GF-D8 (cell line): ENCODE measurements at regions not wholly inside any gene's neighbourhood (a gene's known extent, or its start where the extent isn't known, plus 50 kb on each side); places are given as distances from the start of the nearest gene placed in this dataset.

Source experiments
- DNase-seq: peaks from one replicate; lab custom pipeline; 2025; lab: John Stamatoyannopoulos, UW

DNA sequence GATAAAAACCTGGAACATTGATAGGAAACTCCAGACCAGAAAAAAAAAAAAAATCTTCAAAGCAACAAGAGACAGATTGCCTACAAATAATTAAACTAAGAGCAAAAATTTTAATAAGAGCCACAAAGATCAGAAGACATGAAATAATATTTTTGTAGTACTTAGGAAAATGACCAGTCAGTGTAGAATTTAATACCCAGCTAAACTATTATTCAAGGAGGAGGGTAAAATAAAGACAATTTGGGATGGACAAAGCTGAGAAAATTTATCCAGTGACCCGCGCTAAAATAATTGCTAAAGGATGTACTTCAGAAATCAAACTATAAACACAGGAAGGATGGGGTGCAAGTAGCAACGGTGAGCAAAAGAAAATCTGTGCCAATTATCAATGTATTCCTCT is 133.2 kb downstream of the AQP9 start:
- no peak for DNase-seq

DNA sequence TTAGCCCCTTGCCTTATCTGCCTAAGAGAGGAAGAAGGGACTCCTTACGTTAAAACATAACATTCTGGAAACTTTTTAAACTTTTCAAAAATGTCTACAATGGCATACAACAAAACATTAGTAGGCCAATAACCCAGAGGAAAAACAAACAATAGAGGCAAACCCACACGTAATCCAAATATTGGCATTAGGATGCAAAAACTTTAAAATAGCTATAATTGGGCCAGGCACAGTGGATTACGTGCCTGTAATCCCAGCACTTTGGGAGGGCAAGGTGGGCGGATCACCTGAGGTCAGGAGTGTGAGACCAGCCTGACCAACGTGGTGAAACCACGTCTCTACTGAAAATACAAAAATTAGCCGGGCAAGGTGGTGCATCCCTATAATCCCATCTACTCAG is 134.9 kb downstream of the AQP9 start:
- no peak for DNase-seq

DNA sequence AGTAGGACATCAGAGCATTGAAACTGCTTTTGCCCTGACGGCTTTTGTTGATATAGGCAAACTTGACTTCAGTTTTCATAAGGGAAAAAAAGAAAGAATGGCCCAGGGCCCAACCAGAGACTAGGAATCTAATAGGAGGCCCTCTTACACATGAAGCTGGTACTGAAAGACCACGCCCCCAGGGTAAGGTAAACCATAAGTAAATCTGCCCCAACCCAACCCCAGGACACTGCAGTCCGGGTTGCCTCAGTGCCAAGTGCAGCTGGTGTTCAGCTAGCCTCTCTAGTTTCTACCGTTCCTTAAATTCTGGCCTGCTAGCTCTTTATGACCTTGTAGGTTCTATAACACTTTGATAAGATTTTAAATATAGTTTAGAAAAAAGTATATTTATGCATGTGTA is 136.7 kb downstream of the AQP9 start:
- no peak for DNase-seq

DNA sequence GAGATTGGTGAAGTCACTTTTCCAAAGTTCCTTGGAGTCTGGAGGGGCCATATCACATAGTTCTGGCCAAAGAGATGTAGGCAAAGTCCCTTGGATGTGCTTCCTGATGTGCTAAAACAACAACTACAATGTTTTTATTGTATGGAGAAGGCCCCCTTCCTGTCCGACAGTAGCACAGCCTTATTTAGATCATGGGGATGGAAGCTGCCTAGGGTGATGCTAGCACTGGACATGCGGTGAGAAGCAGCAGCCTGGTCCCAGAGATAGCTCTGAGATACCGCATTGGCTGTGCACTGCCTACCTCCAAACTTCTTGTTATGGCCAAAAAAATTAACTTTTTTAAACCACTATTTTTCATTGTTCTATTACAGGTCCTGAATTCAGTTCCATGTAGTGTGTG is 137.6 kb downstream of the AQP9 start:
- no peak for DNase-seq

DNA sequence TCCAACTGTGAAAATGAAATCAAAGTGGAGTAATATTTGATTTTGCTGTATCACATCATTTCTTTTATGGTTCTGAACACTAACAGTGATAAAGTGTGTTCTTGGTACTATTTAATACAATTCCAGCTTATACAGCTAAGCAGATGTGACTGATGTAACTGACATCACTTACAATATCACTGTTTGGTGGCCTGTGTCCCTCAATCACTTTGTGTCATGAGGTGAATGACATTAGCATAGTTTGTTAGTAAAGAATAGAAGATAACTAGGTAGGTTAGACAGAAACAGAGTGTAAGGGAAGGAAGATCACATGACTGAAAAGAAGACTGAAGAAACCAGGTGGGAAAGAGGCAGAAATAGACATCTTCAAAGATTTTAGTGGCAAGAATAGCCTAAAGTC is 138.7 kb downstream of the AQP9 start:
- no peak for DNase-seq

DNA sequence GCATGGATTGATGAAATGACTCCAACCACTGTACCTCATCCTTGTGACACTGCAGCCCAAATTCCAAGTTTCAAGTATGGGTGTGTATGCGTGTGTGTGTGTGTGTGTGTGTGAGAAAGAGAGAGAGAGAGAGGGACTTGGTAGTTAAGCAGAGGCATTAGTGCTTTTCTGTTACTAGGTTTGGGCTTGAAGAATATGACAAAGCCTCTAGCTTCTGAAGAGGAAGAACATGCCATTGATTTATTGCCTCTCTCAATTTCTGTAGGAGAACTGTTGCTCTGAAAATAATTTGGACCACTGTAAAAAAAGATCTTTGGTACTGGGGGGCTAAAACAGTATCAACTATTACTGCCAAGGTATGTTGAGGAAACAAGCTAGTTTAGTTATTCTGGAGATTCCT is 139.2 kb downstream of the AQP9 start:
- DNase-seq = no peak

DNA sequence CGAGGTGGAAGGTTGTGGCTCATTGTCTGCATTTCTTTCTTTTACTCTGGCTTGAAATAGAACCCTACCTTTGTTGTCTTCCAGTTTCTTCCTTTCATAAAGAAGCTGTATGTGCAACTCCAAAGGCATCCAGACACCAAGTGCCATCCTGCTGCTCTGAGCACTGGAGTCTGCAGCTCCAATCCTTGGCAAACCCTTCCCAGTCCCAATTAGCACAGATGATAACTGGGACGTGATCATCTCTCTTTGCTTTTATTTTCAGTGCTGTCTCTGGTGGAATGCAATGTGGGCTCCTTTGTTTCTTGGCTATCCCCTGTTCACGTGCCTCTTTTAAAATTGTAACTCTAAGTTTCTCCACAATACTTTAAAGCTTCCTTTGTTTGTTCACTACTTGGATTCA is 140.9 kb downstream of the AQP9 start:
- DNase-seq = no peak

DNA sequence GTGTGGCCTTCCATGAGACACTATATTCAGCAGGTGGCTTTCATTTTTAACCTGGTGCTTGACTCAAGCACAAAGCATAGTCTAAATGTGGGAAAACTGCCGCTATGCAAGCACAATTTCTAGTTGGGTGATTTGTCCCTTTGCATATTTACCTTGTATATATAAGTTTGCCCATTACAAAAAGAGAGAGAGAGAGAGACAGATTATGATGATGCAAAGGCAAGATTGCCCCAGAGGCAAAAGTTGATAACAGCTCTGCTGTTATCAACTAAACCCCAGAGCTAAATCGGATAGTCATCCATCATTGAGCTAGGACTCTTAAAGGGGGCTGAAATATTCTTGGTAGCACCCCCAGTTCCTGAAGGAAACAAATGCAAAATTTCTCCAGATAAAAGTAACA is 141.5 kb downstream of the AQP9 start:
- no peak for DNase-seq

DNA sequence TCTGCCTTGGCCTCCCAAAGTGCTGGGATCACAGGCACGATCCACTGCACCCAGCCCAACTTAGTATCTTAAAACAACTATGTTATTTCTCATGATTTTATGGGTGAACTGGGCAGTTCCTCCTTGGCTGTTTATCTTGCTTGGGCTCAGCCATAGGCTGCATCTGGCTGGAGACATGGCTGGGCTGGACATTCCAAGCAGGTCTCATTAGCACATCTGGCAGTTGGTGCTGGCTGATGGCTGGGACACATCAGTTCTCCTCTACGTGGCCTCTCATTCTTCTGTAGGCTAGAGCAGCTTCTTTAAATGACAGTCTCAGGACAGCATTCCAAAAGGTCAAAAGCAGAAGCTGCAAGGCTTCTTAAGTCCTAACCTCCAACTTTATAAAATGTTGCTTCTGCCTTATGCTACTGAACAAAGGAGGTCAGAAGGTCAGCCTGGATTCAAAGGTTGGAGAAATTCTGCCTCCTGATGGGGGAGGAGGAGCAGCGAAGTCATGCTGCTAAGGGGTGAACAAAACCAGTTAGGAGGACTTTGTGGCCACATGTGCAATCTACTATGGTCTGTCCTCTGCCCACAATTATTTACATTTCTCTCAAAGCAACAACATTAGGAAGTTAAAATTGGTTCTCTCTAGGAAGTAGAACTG is 144.0 kb downstream of the AQP9 start:
- DNase-seq = no peak

DNA sequence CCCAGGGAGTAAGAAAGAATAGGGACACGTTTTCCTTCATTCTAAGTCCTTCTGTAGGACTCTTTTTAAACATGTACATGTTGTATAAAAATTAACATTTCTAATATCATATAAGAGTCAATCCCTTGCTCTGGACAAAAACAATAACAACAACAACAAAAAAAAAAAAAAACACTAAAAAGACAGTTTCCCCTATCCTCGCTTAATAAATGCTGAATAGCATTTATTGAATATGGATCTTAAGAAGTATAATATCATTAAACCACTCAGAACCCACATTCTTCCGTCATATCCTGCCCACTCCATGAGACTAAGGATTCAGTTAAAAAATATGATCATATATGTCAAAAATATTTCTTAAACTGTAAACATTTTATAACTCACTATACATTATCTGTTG is 145.1 kb downstream of the AQP9 start:
- DNase-seq = no peak

DNA sequence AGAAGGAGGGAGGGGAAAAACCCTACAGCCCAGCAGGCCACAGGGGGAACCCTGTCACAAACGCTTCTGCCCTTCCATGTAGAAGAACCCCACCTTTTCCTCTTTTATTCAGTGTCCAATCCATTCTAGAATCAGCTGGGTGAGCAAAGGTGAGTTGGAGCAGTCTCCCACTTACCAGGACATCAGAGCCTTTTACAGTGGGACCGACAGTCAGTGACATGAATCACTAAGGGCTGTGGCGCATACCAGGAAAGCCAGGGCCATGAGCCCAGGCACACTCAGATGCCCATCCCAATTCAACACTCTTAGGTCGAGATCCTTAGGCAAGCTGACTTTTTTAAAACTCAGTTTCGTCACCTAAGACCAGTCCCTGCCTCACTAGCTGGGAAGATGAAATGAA is 146.1 kb downstream of the AQP9 start:
- no peak for DNase-seq

DNA sequence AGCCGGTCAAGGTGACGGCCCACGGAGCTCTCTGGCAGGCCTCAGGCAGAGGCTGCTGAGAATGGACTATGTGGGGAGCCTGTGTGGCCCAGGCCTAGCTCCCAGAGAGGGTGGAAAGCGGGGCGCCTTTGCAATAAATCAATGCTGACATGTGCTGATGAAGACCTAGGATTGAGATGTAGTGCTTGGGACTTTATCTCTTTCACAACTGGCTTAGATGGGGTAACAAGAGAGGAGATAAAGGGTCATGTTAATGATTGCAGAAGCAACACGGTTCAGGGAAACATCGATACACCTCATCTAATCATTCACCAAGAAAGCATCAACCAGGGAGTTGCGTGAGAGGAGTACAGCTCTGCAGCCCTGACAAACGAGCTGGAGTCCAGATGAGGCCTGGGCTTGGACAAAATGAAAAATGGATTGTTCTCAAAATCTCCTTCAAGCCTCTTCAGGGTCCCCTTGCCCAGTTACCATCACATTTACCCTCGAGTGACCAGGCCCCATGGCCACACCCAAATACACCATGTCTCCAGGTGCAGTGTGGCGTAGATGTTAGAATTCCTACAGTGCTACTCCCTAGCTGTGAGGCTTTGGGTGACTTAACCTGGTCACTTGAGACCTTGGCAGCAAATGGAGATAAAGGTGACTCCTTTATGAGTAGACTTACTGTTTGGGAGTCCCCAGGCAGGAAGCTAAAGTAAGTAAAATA is 146.4 kb upstream of the LIPC start:
- DNase-seq = no peak

DNA sequence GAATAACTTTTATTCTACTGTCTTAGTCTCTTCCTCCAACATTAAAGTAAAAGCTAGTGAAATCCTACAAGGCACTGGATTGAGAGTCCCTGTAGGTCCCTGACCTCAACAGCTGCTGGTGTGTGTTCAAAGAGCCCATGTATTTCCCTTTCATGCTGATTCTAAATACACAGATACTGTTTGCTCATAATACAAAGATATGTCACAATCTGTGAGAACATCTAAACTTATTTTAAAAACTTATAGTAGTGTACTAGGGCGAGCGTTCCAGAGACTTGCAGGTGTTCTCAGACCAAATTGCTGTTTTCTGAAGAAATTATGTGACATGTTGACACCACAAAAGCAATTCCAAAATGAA is 145.9 kb upstream of the LIPC start:
- DNase-seq = no peak

DNA sequence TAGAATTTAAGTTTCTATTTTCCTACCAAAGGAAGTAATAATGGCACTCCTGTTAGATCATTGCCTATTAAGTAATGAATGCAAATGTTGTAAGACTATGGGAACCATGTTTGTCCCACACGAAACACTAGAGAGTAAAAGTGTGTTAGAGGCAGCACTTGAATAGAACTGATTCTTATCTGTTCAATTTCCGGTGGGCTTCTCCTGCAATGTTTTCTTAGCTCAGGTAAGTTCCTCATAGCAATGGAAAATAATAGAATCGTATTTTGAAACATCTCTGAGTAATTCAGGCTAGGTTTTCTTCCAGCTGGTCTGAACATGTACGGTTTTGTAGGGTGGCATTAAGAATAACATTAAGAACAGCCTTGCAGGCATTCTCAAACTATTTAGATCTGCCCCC is 145.3 kb upstream of the LIPC start:
- no peak for DNase-seq

DNA sequence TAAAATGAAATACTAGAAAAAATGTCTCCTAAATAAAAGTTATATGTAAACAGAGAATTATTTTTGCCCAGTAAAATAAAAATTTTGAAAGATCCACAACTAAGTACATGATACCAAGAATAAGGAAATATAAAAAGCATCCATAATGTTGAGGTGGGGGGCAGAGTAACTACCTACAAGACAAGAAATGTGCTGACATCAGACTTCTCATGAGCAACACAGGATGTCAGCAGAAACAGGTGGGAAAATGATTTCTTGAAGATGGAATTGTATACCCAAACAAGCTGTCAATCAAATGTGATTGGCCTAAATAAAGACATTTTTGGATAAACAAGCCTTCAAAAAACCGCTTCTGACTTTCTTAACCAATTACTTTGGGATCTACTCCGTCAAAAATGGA is 143.9 kb upstream of the LIPC start:
- no peak for DNase-seq

DNA sequence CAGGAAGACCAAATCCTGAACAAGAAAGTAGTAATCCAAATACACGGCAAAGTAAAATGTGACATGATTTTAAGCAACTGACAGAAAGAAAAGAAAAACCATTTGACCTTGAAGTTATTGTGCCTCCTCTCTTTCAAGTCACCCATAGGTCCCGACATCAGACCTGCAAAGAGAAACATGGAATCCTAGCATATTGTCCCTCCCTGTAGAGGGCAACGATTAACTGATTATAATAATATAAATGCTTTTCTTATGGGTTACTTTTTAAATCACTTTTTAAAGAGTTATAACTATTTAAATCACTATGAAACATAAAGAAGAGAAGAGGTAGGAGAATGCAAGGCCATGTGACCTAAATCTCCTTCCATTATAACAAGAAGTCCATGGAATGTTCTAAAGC is 143.2 kb upstream of the LIPC start:
- DNase-seq = no peak

DNA sequence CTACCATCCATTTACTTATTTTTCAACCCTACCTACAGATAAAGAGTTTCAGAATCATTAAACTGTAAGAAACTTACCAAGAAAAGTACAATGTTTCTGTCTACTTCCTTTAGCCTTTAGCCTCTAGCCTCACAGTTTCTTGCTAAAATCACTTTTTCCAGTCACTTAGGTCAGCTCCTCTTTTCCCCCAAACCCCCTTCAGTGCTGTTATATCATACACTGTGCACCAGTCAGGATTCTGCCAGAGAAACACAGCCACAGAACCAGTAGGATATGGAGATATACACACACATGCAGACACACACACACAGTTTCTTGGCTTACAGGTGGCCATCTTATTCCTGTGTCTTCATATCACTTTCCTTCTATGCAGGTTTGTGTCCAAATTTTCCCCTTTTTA is 139.9 kb upstream of the LIPC start:
- no peak for DNase-seq

DNA sequence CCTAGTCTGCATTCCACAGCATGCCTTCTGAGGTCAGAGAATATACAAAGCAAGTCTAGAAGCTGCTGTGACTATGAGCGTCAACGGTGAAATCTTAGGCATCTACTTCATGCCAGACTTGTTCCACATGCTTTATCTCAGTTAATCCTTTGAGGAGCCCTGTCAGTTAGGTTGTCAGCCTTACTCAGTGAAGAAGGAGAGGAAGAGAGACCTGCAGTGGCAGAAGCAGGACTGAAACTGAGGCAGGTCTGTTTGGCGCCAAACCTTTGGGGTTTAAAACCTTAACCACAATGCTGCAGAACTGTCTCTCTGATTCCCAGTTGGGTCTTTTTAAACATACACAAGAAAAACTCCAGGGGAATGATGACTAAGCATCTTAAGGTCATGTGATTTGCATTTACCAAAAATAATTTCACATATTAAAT is 139.0 kb upstream of the LIPC start:
- no peak for DNase-seq

DNA sequence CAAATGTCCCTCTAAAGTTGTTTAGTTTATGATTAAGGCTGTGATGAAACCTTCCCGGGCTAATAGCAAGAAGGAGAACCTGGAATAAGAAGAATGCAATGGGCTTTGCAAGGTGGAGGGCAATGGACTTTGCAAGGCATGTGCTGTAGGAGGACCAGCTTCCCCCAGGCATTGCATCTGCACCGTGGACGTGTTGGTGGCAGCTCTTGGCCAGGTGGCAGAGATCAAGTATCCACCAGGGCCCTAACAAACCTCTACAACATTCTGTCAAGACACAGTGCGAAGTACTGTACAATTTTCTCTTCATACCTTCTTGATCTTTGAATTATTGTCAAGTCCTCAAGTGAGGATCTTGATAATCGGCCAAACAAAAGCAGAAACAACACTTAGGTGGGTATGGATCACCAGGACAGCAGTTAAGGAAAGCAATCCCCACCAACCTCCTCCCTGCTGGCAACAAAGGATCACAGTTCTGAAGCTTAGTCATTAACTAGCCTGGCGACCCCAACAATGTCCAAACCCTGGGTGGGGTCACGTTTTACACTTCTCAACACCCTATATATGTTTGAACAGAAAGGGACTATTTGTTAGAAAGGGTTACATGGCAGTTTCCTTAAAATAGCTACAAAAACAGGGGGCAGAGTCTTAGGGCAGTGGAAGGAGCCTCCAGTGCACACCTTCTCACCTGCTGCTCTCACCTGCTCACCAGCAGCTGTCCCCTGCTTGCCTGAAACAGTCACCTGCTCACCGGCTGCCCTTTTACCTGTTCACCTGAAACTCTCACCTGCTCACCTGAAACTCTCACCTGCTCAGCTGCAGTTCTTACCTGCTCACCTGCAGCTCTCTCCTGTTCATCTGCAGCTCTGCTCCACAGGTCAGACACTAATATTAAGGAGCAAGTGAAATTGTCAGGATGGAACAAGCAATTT is 137.9 kb upstream of the LIPC start:
- DNase-seq = no peak

DNA sequence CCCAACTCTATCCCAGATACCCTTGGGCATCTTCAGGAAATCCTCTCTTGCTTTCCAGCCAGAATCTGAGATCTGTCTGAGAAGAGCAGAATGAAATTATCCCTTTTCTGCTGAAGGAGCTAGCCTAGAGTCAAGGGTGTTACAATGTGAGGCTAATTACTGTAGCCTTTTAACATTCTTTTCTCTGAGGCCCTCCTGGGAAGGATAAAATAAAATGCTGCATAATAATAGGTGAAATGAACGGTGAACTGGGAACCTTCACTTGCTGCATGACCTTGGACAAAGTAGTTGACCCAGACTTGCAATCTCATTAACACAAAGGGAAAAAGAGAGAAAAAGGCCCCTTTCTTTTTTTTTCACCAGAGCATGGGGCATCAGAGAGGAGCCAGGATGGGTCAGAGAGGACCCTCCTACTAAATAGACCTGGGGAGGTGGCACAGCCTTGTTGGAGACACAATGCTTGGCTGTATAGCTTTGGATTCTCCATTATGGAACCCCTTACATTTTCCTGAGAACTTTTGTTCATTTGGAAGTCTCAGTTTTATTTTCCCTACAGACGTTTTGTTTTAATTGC is 137.0 kb upstream of the LIPC start:
- DNase-seq = no peak

DNA sequence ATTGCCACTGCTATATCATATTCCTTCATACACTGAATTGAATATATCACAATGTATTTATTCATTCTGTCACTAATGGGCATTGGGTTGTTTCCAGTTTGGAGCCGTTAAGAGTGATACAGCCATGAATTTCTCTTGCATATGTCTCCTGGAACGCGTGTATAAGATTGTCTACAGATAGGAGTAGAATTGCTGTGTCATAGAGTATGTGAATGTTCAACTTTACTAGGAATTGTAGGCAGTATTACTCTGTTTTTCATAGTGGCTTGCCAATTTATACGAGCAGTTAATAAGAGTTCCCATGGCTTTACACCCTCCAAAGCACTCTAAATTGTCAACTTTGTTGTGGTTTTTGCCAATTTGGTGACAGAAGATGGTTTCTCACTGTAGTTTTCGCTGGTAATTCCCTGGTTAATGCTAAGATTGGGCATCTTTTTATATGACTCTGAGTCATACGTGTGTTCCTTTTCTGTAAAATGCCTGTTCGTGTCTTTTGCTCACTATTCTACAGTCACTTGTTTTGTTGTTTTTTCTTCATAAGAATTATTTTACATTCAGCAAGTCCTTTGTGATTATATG is 136.1 kb upstream of the LIPC start:
- no peak for DNase-seq

DNA sequence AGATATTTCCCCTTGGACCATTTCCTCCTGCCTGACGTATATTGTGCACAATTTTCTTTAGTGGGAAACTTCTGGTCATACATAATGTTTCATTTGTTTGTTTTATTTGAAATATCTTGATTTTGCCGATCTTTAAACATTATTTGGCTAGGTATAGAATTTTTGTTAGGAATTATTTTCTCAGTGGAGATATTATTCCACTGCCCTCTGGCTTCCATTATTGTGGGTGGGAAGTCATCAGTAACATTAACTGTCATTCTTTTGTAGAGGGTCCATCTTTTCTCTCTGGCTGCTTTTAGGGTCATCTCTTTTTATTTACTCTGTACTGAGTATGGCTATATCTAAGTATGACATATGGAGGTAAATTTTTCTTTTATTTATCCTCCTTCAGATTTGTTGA is 135.5 kb upstream of the LIPC start:
- DNase-seq = no peak
